ENCODE measurements at regions not wholly inside any gene's neighbourhood (a gene's known extent, or its start where the extent isn't known, plus 50 kb on each side); places are given as distances from the start of the nearest gene placed in this dataset.
"Not testable (repeated sequence)": the region's sequence is repeated elsewhere in the genome, so short reads cannot be mapped to it uniquely, and the experiment has no call there.

- TF ChIP-seq TAF1 (IDR thresholded peaks at IDR 0.05; ENCODE audit: borderline replicate concordance, low read depth, low read length): no peak
- no peak for TF ChIP-seq SIN3A (IDR thresholded peaks at IDR 0.05; ENCODE audit: borderline replicate concordance, low read depth, low read length)
These were observed 105.1 kb downstream of the FANCF start (continued) for GRCh38 chr11:22520521-22520920.

GRCh38 chr11:22518344-22518743 is 107.3 kb downstream of the FANCF start:
- H3K27me3 ChIP-seq (ENCODE audit: insufficient read depth); H3K4me3 ChIP-seq (ENCODE audit: low read depth in 2 of 2, low read length in 1 of 2); H2AFZ ChIP-seq (ENCODE audit: low read depth); H3K9me2 ChIP-seq; H3K4me2 ChIP-seq; H3K9ac ChIP-seq; DNase-seq; H3K27ac ChIP-seq (ENCODE audit: low read depth in 2 of 2, low read length in 1 of 2); H3K79me2 ChIP-seq (ENCODE audit: insufficient read depth); H3F3A ChIP-seq (replicated peaks; ENCODE audit: insufficient read depth); H4K20me1 ChIP-seq (ENCODE audit: insufficient read depth); CTCF ChIA-PET; H3K36me3 ChIP-seq (replicated peaks in 1 of 2; ENCODE audit: control insufficient read depth in 1 of 2, insufficient read depth in 2 of 2, low read length in 1 of 2); H3K4me1 ChIP-seq (ENCODE audit: control insufficient read depth in 1 of 2, insufficient read depth in 2 of 2, low read depth in 1 of 2, low read length in 1 of 2); POLR2A ChIA-PET; H3K9me3 ChIP-seq: not testable (repeated sequence)
- 38% methylated on average over 2 of the region's 2 CpGs for WGBS (ENCODE audit: low lambda C conversion rate)

GRCh38 chr11:22516111-22516510 is 109.5 kb downstream of the FANCF start:
- DNase-seq: peak; percentile 33
- 21% methylated on average over 4 of the region's 5 CpGs for WGBS (ENCODE audit: low lambda C conversion rate)
- H3F3A ChIP-seq (replicated peaks; ENCODE audit: insufficient read depth): no peaks in the 10 kb centered on the region
- TF ChIP-seq TCF12 (IDR thresholded peaks at IDR 0.05): no peak
- no peak for TF ChIP-seq TAF1 (IDR thresholded peaks at IDR 0.05; ENCODE audit: borderline replicate concordance, low read depth, low read length)
- no peak for TF ChIP-seq RAD21 (IDR thresholded peaks at IDR 0.05; ENCODE audit: low read length)
- TF ChIP-seq SIN3A (IDR thresholded peaks at IDR 0.05; ENCODE audit: borderline replicate concordance, low read depth, low read length): no peak
- TF ChIP-seq NRF1 (IDR thresholded peaks at IDR 0.05; ENCODE audit: low read depth, low read length): no peak
- TF ChIP-seq EP300 (IDR thresholded peaks at IDR 0.05; ENCODE audit: borderline replicate concordance in 1 of 2, low read depth in 1 of 2, low read length in 1 of 2): no peak
- TF ChIP-seq MEF2A (IDR thresholded peaks at IDR 0.05; ENCODE audit: borderline replicate concordance, low read depth): no peak
- no peak for TF ChIP-seq TEAD4 (IDR thresholded peaks at IDR 0.05; ENCODE audit: borderline replicate concordance, insufficient read depth)
- ChIA-PET POLR2A (no interaction called here), CTCF (interaction anchor here (0.7 to 1.1 kb wide), 2 partner anchors 15 to 212 kb away, joined by 3 read pairs; no protein-coding TSS in a partner anchor)
- no peaks in the 10 kb centered on the region for H3K36me3 ChIP-seq (replicated peaks in 1 of 2; ENCODE audit: control insufficient read depth in 1 of 2, insufficient read depth in 2 of 2, low read length in 1 of 2)
- H4K20me1 ChIP-seq (ENCODE audit: insufficient read depth): no peaks in the 10 kb centered on the region
- H3K79me2 ChIP-seq (ENCODE audit: insufficient read depth): no peaks in the 10 kb centered on the region
- H2AFZ ChIP-seq (ENCODE audit: low read depth): no peak overlapping the region
- H3K27ac ChIP-seq (ENCODE audit: low read depth in 2 of 2, low read length in 1 of 2): no peak overlapping the region
- H3K4me2 ChIP-seq: no peak overlapping the region
- no peak overlapping the region for H3K4me3 ChIP-seq (ENCODE audit: low read depth in 2 of 2, low read length in 1 of 2)
- no peaks in the 10 kb centered on the region for H3K27me3 ChIP-seq (ENCODE audit: insufficient read depth)
- no peaks in the 10 kb centered on the region for H3K9me3 ChIP-seq
- H3K9me2 ChIP-seq: no peaks in the 10 kb centered on the region
- H3K4me1 ChIP-seq (ENCODE audit: control insufficient read depth in 1 of 2, insufficient read depth in 2 of 2, low read depth in 1 of 2, low read length in 1 of 2): peaks cover 0 to 5% of the 10 kb centered on the region in 2 experiments; a peak in 2 of 4 replicates
- no peak overlapping the region for H3K9ac ChIP-seq

GRCh38 chr11:22512457-22512856 is 113.2 kb downstream of the FANCF start:
- Histone ChIP-seq H3K9ac (no peak overlapping the region), H3K4me3 (ENCODE audit: low read depth in 2 of 2, low read length in 1 of 2) (no peak overlapping the region), H3K9me3 (no peaks in the 10 kb centered on the region), H3F3A (replicated peaks; ENCODE audit: insufficient read depth) (no peaks in the 10 kb centered on the region), H3K79me2 (ENCODE audit: insufficient read depth) (no peaks in the 10 kb centered on the region), H3K4me2 (no peak overlapping the region), H3K9me2 (no peaks in the 10 kb centered on the region), H4K20me1 (ENCODE audit: insufficient read depth) (no peaks in the 10 kb centered on the region), H3K27me3 (ENCODE audit: insufficient read depth) (no peaks in the 10 kb centered on the region), H3K4me1 (ENCODE audit: control insufficient read depth in 1 of 2, insufficient read depth in 2 of 2, low read depth in 1 of 2, low read length in 1 of 2) (peaks cover 0 to 8% of the 10 kb centered on the region in 2 experiments; a peak in 2 of 4 replicates), H2AFZ (ENCODE audit: low read depth) (no peak overlapping the region), H3K27ac (ENCODE audit: low read depth in 2 of 2, low read length in 1 of 2) (no peak overlapping the region), H3K36me3 (replicated peaks in 1 of 2; ENCODE audit: control insufficient read depth in 1 of 2, insufficient read depth in 2 of 2, low read length in 1 of 2) (no peaks in the 10 kb centered on the region)
- TF ChIP-seq RAD21 (IDR thresholded peaks at IDR 0.05; ENCODE audit: low read length): no peak
- no peak for TF ChIP-seq REST (IDR thresholded peaks at IDR 0.05; ENCODE audit: low read depth, low read length)
- TF ChIP-seq FOXJ3 (CRISPR knock-in tag; IDR thresholded peaks at IDR 0.05): no peak
- TF ChIP-seq EP300 (IDR thresholded peaks at IDR 0.05; ENCODE audit: borderline replicate concordance in 1 of 2, low read depth in 1 of 2, low read length in 1 of 2): no peak
- TF ChIP-seq NRF1 (IDR thresholded peaks at IDR 0.05; ENCODE audit: low read depth, low read length): no peak
- no peak for TF ChIP-seq GATA2 (CRISPR knock-in tag; IDR thresholded peaks at IDR 0.05)
- TF ChIP-seq ELF1 (IDR thresholded peaks at IDR 0.05): no peak
- no peak for TF ChIP-seq YY1 (IDR thresholded peaks at IDR 0.05; ENCODE audit: low read depth)
- no peak for TF ChIP-seq POLR2AphosphoS5 (IDR thresholded peaks at IDR 0.05; ENCODE audit: low read depth, low read length)
- TF ChIP-seq, protein P1, sequence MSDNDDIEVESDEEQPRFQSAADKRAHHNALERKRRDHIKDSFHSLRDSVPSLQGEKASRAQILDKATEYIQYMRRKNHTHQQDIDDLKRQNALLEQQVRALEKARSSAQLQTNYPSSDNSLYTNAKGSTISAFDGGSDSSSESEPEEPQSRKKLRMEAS (IDR thresholded peaks at IDR 0.05; ENCODE audit: low read depth): no peak
- TF ChIP-seq PBX3 (IDR thresholded peaks at IDR 0.05): no peak
- CTCF ChIA-PET: interaction anchor here (1.3 kb wide), 1 partner anchor 27 kb away, joined by 5 read pairs; no protein-coding TSS in a partner anchor
- no peak for DNase-seq
- 36% methylated on average over 1 of the region's 1 CpG for WGBS (ENCODE audit: low lambda C conversion rate)
- POLR2A ChIA-PET: no interaction called here

Measured in SK-N-SH (cell line).